ENCODE measurements at regions not wholly inside any gene's neighbourhood (a gene's known extent, or its start where the extent isn't known, plus 50 kb on each side); places are given as distances from the start of the nearest gene placed in this dataset.

DNA sequence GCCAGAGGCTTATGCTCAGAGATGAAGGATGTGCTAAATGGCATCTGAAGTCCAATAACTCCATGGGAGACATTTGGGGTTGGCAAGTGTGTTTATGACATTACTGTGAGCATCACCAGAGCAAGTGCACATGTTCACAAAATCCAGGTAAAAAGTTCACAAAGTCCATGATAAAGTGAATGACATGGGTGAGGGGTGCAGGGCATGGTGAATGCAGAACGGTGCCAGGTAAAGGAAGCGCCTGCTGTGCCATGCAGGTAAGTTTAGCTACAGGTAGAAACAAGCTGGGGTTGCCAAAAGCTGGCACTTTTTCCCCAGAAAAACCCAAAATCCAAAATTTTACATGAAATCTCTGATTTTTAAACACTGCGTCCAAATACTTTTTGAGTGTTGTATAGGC is 268.2 kb downstream of the ABHD5 start:
- H3K4me1 Mint-ChIP-seq = no peaks in the 10 kb centered on the region
- Histone ChIP-seq H3K9me3 (ENCODE audit: control insufficient read depth in 2 of 2, low read length in 2 of 2) (no peaks in the 10 kb centered on the region), H3K4me3 (ENCODE audit: low read depth, low read length) (no peak overlapping the region), H3K4me1 (ENCODE audit: control insufficient read depth, insufficient read depth, low read length, poor library complexity, severe bottlenecking) (no peaks in the 10 kb centered on the region), H3K27me3 (ENCODE audit: control insufficient read depth, insufficient read depth, low read length) (no peaks in the 10 kb centered on the region), H3K27ac (ENCODE audit: insufficient read depth, low read length, poor library complexity, severe bottlenecking) (no peak overlapping the region), H3K36me3 (ENCODE audit: control insufficient read depth, insufficient read depth, low read length) (no peaks in the 10 kb centered on the region)
- H3K27me3 Mint-ChIP-seq = peaks cover 20% of the 10 kb centered on the region
- ATAC-seq (ENCODE audit: low read depth in 2 of 2) (no peak), DNase-seq (no peak)
- H3K9me3 Mint-ChIP-seq = no peaks in the 10 kb centered on the region
- no peak overlapping the region for H3K27ac Mint-ChIP-seq
- H3K36me3 Mint-ChIP-seq = no peaks in the 10 kb centered on the region
- no peak overlapping the region for H3K4me3 Mint-ChIP-seq

DNA sequence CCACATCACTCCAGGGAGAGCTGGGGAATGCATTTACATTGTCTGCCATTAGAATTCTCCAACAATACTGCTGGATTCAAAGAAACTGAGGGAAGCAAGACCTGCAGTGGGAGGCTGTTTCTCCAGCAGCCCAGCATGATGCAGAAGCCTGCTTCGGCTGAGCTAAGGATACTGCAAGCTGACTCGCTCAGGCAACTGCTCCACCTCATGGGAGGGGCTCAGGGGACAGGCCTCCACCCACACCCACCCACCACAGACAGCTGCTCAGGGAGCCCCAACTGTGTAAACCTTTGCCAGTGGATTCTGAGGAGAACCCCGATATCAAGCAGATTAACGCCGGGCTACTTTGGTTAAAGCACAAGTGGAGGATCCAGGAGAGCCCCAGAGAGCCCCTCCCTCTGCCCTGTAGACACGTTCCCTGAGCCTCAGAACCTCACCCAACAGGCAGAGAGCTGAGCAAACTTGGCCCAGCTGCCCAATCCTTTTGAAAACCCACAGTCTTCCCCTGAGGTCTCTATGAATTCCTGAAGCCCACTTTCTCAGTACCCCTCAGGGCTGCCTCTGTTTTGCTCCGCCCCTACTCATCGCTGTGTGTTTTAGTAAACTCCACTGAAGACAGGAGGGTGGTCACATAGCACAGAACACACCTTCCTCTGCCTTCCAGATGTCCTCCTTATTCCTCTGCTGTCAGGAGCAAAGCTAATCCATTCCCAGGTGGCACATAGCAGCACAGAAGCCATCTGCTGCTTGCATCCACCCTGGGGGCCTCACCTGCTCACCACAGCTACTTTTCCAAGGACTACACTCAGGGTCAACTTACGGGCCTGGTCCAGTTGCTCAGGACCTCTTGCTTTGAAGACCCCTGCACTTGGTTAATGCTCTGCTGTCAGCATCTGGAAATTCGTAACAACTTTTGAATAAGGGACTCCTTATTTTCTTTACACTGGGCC is 269.0 kb downstream of the ABHD5 start:
- Mint-ChIP-seq H3K9me3 (no peaks in the 10 kb centered on the region), H3K4me3 (no peak overlapping the region), H3K36me3 (no peaks in the 10 kb centered on the region), H3K27ac (no peak overlapping the region), H3K27me3 (peaks cover 20% of the 10 kb centered on the region), H3K4me1 (no peaks in the 10 kb centered on the region)
- no peaks in the 10 kb centered on the region for H3K36me3 ChIP-seq (ENCODE audit: control insufficient read depth, insufficient read depth, low read length)
- no peaks in the 10 kb centered on the region for H3K27me3 ChIP-seq (ENCODE audit: control insufficient read depth, insufficient read depth, low read length)
- no peak overlapping the region for H3K4me3 ChIP-seq (ENCODE audit: low read depth, low read length)
- no peaks in the 10 kb centered on the region for H3K4me1 ChIP-seq (ENCODE audit: control insufficient read depth, insufficient read depth, low read length, poor library complexity, severe bottlenecking)
- no peaks in the 10 kb centered on the region for H3K9me3 ChIP-seq (ENCODE audit: control insufficient read depth in 2 of 2, low read length in 2 of 2)
- H3K27ac ChIP-seq (ENCODE audit: insufficient read depth, low read length, poor library complexity, severe bottlenecking) = no peak overlapping the region
- DNase-seq (no peak), ATAC-seq (ENCODE audit: low read depth in 2 of 2) (no peak)

DNA sequence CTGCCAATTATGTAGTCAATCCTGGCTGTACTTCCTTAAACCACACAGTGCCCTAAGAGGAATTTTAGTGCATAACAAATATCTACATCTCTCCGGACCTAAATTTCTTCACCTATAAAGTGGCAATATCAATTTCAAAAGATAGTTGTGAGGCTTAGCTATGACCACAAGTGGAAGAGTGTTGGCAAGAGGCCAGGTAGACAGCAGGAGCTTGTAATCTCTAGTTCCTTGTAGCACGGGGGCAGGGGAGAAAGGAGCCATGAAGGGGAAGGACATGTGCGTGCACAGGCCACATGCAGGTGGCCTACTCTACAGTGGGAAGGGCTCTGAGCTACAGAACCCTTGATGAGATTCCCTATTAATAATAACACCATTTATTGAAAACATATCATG is 269.7 kb downstream of the ABHD5 start:
- H3K4me3 ChIP-seq (ENCODE audit: low read depth, low read length) = no peak overlapping the region

GRCh38 chr3:43962043-43962442 is 271.3 kb downstream of the ABHD5 start:
- Histone ChIP-seq H3K4me3 (ENCODE audit: low read depth, low read length) (no peak overlapping the region), H3K9me3 (ENCODE audit: control insufficient read depth in 2 of 2, low read length in 2 of 2) (no peaks in the 10 kb centered on the region), H3K27me3 (ENCODE audit: control insufficient read depth, insufficient read depth, low read length) (peaks cover 2% of the 10 kb centered on the region), H3K4me1 (ENCODE audit: control insufficient read depth, insufficient read depth, low read length, poor library complexity, severe bottlenecking) (no peaks in the 10 kb centered on the region), H3K27ac (ENCODE audit: insufficient read depth, low read length, poor library complexity, severe bottlenecking) (no peak overlapping the region), H3K36me3 (ENCODE audit: control insufficient read depth, insufficient read depth, low read length) (no peaks in the 10 kb centered on the region)
- Mint-ChIP-seq H3K4me3 (no peak overlapping the region), H3K9me3 (no peaks in the 10 kb centered on the region), H3K27ac (no peak overlapping the region), H3K36me3 (no peaks in the 10 kb centered on the region), H3K27me3 (peaks cover 15% of the 10 kb centered on the region), H3K4me1 (peaks cover 0 to 2% (median 0%) of the 10 kb centered on the region in 4 donors)
- ATAC-seq (ENCODE audit: low read depth in 2 of 2) = no peak
- no peak for DNase-seq

More for the DNA sequence above, 269.7 kb downstream of the ABHD5 start:
- Histone ChIP-seq H3K9me3 (ENCODE audit: control insufficient read depth in 2 of 2, low read length in 2 of 2) (no peaks in the 10 kb centered on the region), H3K4me1 (ENCODE audit: control insufficient read depth, insufficient read depth, low read length, poor library complexity, severe bottlenecking) (no peaks in the 10 kb centered on the region), H3K27ac (ENCODE audit: insufficient read depth, low read length, poor library complexity, severe bottlenecking) (no peak overlapping the region), H3K36me3 (ENCODE audit: control insufficient read depth, insufficient read depth, low read length) (no peaks in the 10 kb centered on the region), H3K27me3 (ENCODE audit: control insufficient read depth, insufficient read depth, low read length) (no peaks in the 10 kb centered on the region)
- H3K4me1 Mint-ChIP-seq = no peaks in the 10 kb centered on the region
- DNase-seq (no peak), ATAC-seq (ENCODE audit: low read depth in 2 of 2) (no peak)
- H3K36me3 Mint-ChIP-seq = no peaks in the 10 kb centered on the region
- H3K27me3 Mint-ChIP-seq = peaks cover 18% of the 10 kb centered on the region
- H3K9me3 Mint-ChIP-seq = no peaks in the 10 kb centered on the region
- no peak overlapping the region for H3K27ac Mint-ChIP-seq
- H3K4me3 Mint-ChIP-seq = no peak overlapping the region

GRCh38 chr3:43963208-43963607 is 272.5 kb downstream of the ABHD5 start:
- Histone ChIP-seq H3K9me3 (ENCODE audit: control insufficient read depth in 2 of 2, low read length in 2 of 2) (no peaks in the 10 kb centered on the region), H3K27me3 (ENCODE audit: control insufficient read depth, insufficient read depth, low read length) (peaks cover 6% of the 10 kb centered on the region), H3K4me1 (ENCODE audit: control insufficient read depth, insufficient read depth, low read length, poor library complexity, severe bottlenecking) (no peaks in the 10 kb centered on the region), H3K4me3 (ENCODE audit: low read depth, low read length) (no peak overlapping the region), H3K27ac (ENCODE audit: insufficient read depth, low read length, poor library complexity, severe bottlenecking) (no peak overlapping the region), H3K36me3 (ENCODE audit: control insufficient read depth, insufficient read depth, low read length) (no peaks in the 10 kb centered on the region)
- ATAC-seq (ENCODE audit: low read depth in 2 of 2) (no peak), DNase-seq (no peak)
- Mint-ChIP-seq H3K36me3 (no peaks in the 10 kb centered on the region), H3K4me3 (no peak overlapping the region), H3K27me3 (peaks cover 21% of the 10 kb centered on the region), H3K27ac (no peak overlapping the region), H3K9me3 (no peaks in the 10 kb centered on the region), H3K4me1 (peaks cover 0 to 2% (median 0%) of the 10 kb centered on the region in 4 donors)

DNA sequence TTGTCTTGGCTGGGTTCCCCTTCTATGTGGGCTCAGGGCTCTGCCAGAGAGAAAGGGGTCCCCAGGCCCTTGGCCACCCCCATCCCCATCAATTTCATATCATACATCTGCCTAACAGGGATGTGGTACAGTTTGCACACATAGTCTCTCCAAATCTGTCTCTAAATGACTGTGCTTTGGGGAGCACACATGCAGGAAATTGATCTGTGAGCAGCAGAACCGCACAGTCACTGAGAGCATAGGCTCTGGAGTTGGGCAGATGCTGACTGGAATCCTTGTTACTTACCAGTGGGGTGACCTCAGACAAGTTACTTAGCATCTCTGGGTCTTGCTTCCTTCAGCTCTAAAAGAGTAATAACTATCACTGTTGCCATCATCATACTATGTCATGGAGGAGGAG is 273.9 kb downstream of the ABHD5 start:
- Histone ChIP-seq H3K27me3 (ENCODE audit: control insufficient read depth, insufficient read depth, low read length) (peaks cover 6% of the 10 kb centered on the region), H3K4me3 (ENCODE audit: low read depth, low read length) (no peak overlapping the region), H3K9me3 (ENCODE audit: control insufficient read depth in 2 of 2, low read length in 2 of 2) (no peaks in the 10 kb centered on the region), H3K27ac (ENCODE audit: insufficient read depth, low read length, poor library complexity, severe bottlenecking) (no peak overlapping the region), H3K36me3 (ENCODE audit: control insufficient read depth, insufficient read depth, low read length) (no peaks in the 10 kb centered on the region), H3K4me1 (ENCODE audit: control insufficient read depth, insufficient read depth, low read length, poor library complexity, severe bottlenecking) (no peaks in the 10 kb centered on the region)
- DNase-seq (no peak), ATAC-seq (ENCODE audit: low read depth in 2 of 2) (no peak)
- H3K4me3 Mint-ChIP-seq = no peak overlapping the region
- no peaks in the 10 kb centered on the region for H3K36me3 Mint-ChIP-seq
- peaks cover 22% of the 10 kb centered on the region for H3K27me3 Mint-ChIP-seq
- no peaks in the 10 kb centered on the region for H3K9me3 Mint-ChIP-seq
- H3K4me1 Mint-ChIP-seq = peaks cover 0 to 2% (median 0%) of the 10 kb centered on the region in 4 donors
- H3K27ac Mint-ChIP-seq = no peak overlapping the region

- Histone ChIP-seq H3K4me3 (ENCODE audit: low read depth, low read length) (no peak overlapping the region), H3K36me3 (ENCODE audit: control insufficient read depth, insufficient read depth, low read length) (no peaks in the 10 kb centered on the region), H3K27me3 (ENCODE audit: control insufficient read depth, insufficient read depth, low read length) (peaks cover 8% of the 10 kb centered on the region), H3K4me1 (ENCODE audit: control insufficient read depth, insufficient read depth, low read length, poor library complexity, severe bottlenecking) (no peaks in the 10 kb centered on the region), H3K27ac (ENCODE audit: insufficient read depth, low read length, poor library complexity, severe bottlenecking) (no peak overlapping the region), H3K9me3 (ENCODE audit: control insufficient read depth in 2 of 2, low read length in 2 of 2) (no peaks in the 10 kb centered on the region)
- Mint-ChIP-seq H3K36me3 (no peaks in the 10 kb centered on the region), H3K9me3 (no peaks in the 10 kb centered on the region), H3K27ac (peak overlapping the region in 1 of 3 donors; percentile 11), H3K4me1 (peaks cover 0 to 2% (median 0%) of the 10 kb centered on the region in 4 donors), H3K27me3 (peaks cover 22% of the 10 kb centered on the region), H3K4me3 (no peak overlapping the region)
- ATAC-seq (ENCODE audit: low read depth in 2 of 2) (no peak), DNase-seq (no peak)
These were observed 274.9 kb downstream of the ABHD5 start for GRCh38 chr3:43965656-43966055.

- no peaks in the 10 kb centered on the region for H3K4me1 ChIP-seq (ENCODE audit: control insufficient read depth, insufficient read depth, low read length, poor library complexity, severe bottlenecking)
- Mint-ChIP-seq H3K4me1 (peaks cover 0 to 2% (median 0%) of the 10 kb centered on the region in 4 donors), H3K27me3 (peaks cover 22% of the 10 kb centered on the region), H3K4me3 (no peak overlapping the region), H3K9me3 (no peaks in the 10 kb centered on the region), H3K27ac (peak overlapping the region in 1 of 3 donors; percentile 11), H3K36me3 (no peaks in the 10 kb centered on the region)
- no peak overlapping the region for H3K4me3 ChIP-seq (ENCODE audit: low read depth, low read length)
- no peaks in the 10 kb centered on the region for H3K9me3 ChIP-seq (ENCODE audit: control insufficient read depth in 2 of 2, low read length in 2 of 2)
- no peaks in the 10 kb centered on the region for H3K36me3 ChIP-seq (ENCODE audit: control insufficient read depth, insufficient read depth, low read length)
- H3K27me3 ChIP-seq (ENCODE audit: control insufficient read depth, insufficient read depth, low read length) = peaks cover 8% of the 10 kb centered on the region
- DNase-seq = peak in 1 of 3 donors; percentile 11
- H3K27ac ChIP-seq (ENCODE audit: insufficient read depth, low read length, poor library complexity, severe bottlenecking) = no peak overlapping the region
- ATAC-seq (ENCODE audit: low read depth in 2 of 2) = no peak
These were observed 275.4 kb downstream of the ABHD5 start for GRCh38 chr3:43966126-43966525.

Measured in CD4-positive, CD25-positive, alpha-beta regulatory T cell (primary cell).